SK-N-SH (cell line): ENCODE measurements at regions not wholly inside any gene's neighbourhood (a gene's known extent, or its start where the extent isn't known, plus 50 kb on each side); places are given as distances from the start of the nearest gene placed in this dataset.

ENCODE experiments used
- CTCF ChIP-seq: fragments of 200-600 bp; sonication (generic); IDR thresholded peaks from 2 replicates; pipeline ENCODE4 v1.6.1; 2017; ENCODE audit warnings: antibody characterized with exemption, mild to moderate bottlenecking, moderate library complexity
- FOXM1 ChIP-seq: IDR thresholded peaks from 2 replicates; pipeline ENCODE4 v1.4.0; 2012; ENCODE audit warnings: low read depth, mild to moderate bottlenecking
- IRF3 ChIP-seq: fragments of 150-350 bp; IDR thresholded peaks from 2 replicates; pipeline ENCODE4 v1.6.1; 2016; ENCODE audit warnings: mild to moderate bottlenecking, low read depth, low read length
- SIN3A ChIP-seq: IDR thresholded peaks from 2 replicates; pipeline ENCODE4 v1.6.1; 2012; ENCODE audit warnings: low read depth, mild to moderate bottlenecking, low read length, moderate library complexity, borderline replicate concordance
- ZBTB33 ChIP-seq: IDR thresholded peaks from 2 replicates; pipeline ENCODE4 v1.4.0; 2012; ENCODE audit warnings: low read depth, borderline replicate concordance

- no peak for TF ChIP-seq ZBTB33
- TF ChIP-seq FOXM1: no peak
- no peak for TF ChIP-seq CTCF
- no peak for TF ChIP-seq SIN3A
- no peak for TF ChIP-seq IRF3
These were observed 418.5 kb upstream of the MEF2C start for GRCh38 chr5:89301321-89302025.
